GM12873 (cell line): ENCODE measurements at regions not wholly inside any gene's neighbourhood (a gene's known extent, or its start where the extent isn't known, plus 50 kb on each side); places are given as distances from the start of the nearest gene placed in this dataset.

Source experiments
- TF ChIP-seq, protein P1 (sequence below): IDR thresholded peaks from 2 replicates; pipeline ENCODE4 v1.5.1; 2012; ENCODE audit warnings: low read depth, mild to moderate bottlenecking, moderate library complexity, low read length, control low read depth; ENCODE audit not compliant: insufficient read depth; ENCODE audit errors: missing control alignments

DNA sequence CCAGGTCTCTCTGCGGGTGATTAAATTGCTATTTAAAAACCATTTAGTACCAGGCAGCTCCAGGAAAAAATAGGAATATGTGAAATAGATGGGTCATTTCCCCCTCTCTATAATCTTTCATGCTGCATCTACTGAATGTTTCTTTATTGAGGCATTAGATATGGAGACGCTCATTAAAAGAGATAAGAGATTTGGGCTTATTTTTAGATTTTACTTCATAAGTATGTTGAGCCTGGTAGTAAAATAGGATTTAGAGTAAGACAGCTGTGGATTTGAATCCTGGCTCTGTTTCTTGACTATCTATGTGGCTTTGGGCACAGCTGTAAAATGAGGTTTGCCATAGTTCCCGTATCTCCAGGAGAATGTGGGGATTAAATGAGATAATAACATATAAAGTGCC, 451.0 kb upstream of the GRIA1 start:
- TF ChIP-seq, protein P1, sequence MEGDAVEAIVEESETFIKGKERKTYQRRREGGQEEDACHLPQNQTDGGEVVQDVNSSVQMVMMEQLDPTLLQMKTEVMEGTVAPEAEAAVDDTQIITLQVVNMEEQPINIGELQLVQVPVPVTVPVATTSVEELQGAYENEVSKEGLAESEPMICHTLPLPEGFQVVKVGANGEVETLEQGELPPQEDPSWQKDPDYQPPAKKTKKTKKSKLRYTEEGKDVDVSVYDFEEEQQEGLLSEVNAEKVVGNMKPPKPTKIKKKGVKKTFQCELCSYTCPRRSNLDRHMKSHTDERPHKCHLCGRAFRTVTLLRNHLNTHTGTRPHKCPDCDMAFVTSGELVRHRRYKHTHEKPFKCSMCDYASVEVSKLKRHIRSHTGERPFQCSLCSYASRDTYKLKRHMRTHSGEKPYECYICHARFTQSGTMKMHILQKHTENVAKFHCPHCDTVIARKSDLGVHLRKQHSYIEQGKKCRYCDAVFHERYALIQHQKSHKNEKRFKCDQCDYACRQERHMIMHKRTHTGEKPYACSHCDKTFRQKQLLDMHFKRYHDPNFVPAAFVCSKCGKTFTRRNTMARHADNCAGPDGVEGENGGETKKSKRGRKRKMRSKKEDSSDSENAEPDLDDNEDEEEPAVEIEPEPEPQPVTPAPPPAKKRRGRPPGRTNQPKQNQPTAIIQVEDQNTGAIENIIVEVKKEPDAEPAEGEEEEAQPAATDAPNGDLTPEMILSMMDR: no peak

DNA sequence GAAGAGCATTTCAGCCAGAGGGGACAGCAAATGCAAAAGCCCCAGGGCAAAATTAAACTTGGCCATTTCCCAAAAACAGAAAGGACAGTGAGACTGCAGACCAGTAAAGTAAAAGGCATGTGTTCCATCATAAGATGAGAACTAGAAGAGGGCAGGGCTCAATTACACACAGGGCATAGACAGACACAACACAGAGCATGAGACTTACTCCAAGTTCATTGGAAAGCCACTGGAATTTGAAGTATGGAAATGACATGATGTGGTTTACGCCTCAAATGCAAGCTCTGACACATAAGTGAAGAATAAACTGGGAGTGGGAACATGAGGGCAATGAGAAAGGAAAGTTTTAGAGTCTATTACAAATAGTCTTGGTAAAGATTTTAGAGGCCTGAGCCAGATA, 446.6 kb upstream of the GRIA1 start:
- TF ChIP-seq, protein P1: no peak

DNA sequence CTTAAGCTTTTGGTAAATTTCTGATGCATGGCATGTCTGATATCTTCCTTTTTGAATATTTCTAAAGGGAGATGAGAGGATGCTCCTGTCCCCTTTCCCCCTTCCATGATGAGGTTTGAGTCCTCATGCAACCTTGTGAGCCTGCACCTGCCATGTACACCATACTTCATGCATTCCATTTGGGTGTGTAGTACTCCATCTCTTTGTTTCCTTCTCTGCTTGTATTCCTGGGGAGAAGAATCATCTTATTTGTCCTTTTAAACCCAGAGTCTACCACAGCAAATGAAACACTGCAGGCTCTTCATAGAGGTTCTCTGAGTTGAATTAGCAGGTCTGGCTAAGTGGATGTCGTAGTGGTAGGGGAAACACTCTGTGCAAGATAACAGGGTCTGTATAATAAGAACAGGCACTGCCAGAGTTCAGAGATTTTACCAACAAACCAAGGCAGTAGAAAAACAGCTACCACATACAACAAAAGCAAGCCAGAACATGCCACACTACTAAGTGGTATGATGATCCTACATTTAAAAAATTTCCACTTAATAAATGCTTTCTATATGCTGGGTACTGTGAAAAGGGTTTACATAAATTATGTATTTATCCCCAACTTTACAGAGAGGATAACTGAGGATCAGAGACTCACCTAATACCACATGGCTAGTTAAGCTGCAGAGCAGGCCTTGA, 439.8 kb upstream of the GRIA1 start:
- TF ChIP-seq, protein P1: no peak

DNA sequence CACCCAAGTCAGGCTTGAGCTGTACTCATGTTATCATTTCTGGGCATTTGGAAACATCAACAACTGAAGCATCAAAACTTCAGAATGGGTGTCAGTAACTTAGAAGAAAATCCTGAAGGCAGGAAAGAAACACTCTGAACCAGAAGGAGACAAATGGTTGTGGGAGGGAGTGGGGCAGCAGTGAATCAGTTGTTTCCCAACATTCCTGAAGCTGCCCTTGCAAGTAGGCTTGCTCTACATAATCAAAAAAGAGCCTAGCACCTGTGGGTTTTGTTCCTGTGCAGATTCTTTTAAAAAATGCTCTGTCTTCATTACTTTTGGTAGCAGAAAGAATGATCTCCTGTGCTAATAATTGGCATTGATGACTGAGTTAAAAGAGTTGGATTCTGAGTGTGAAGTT, 424.2 kb upstream of the GRIA1 start:
- TF ChIP-seq, protein P1: no peak

DNA sequence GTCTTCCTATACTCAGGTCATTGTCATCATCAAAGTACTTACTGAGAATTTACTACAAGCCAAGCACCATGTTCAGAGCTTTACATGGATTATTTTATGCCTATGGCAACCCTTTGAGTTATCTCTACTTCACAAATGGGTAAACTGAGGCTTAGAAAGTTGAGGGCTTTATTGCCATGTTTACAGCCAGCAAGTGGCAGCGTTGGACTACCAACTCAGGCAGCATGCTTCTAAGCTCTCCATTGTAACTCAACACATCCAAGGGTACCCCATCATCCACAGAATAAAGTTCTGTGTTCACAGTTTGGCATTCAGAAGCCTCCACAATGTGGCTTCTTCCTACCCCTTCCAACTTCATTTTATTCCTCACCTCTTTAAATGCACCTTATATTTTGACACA, 422.6 kb upstream of the GRIA1 start:
- TF ChIP-seq, protein P1: no peak

DNA sequence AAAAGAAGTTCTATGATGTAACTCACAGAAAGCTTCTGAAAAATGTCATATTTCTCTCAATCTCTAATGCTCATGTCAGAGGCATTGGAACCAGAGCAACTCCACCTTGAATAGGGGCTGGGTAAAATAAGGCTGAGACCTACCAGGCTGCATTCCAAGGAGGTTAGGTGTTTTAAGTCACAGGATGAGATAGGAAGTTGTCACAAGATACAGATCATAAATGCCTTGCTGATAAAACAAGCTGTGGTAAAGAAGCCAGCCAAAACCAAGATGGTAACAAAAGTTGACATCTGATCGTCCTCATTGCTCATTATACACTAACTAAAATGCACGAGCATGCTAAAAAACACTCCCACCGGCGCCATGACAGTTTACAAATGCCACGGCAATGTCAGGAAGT, 411.1 kb upstream of the GRIA1 start:
- TF ChIP-seq, protein P1: no peak

DNA sequence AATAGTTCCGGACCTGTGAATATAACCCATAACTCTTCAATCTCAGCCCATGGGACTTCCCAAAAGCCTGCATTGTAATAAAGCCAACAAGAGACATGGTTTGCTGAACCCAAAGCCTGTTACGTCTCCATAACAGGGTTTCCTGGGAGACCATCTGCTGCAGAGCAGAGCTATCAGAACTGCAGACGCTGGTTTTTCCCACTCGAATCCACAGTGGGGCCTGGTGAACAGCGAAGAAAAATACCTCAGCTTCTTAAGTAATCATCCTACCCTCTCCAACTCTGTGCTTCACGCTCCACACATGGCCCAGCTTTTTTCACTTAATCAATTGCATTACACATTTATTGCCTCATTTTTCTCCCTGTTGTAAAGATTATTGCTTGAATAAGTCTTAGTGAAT, 409.5 kb upstream of the GRIA1 start:
- TF ChIP-seq, protein P1: no peak
